ENCODE measurements at regions not wholly inside any gene's neighbourhood (a gene's known extent, or its start where the extent isn't known, plus 50 kb on each side); places are given as distances from the start of the nearest gene placed in this dataset.
A peak's percentile ranks its signal among the peaks of the same experiment; 100 is the strongest.

DNA sequence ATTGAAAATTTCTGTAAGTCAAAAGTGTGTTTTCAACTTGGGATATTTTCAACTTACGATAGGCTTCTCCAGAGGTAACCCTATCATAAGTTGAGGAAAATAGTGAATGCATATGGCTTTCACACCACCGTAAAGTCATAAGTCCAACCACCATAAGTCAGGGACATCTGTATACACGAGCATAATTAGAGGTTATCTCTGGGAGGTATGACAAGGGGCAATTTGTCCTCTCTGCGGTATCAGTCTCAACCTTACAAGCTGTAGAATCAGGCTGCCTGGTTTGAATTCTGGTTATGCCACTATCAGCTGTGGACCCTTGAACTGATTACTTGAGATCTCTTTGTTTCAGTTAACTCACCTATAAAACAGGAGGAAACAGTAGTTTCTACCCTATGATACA is 202.9 kb upstream of the JARID2 start:
- H3K4me3 ChIP-seq (ENCODE audit: control insufficient read depth, low read depth, low read length) = no peak overlapping the region
- DNase-seq (ENCODE audit: low read depth) = no peak
- TF ChIP-seq, protein P1, sequence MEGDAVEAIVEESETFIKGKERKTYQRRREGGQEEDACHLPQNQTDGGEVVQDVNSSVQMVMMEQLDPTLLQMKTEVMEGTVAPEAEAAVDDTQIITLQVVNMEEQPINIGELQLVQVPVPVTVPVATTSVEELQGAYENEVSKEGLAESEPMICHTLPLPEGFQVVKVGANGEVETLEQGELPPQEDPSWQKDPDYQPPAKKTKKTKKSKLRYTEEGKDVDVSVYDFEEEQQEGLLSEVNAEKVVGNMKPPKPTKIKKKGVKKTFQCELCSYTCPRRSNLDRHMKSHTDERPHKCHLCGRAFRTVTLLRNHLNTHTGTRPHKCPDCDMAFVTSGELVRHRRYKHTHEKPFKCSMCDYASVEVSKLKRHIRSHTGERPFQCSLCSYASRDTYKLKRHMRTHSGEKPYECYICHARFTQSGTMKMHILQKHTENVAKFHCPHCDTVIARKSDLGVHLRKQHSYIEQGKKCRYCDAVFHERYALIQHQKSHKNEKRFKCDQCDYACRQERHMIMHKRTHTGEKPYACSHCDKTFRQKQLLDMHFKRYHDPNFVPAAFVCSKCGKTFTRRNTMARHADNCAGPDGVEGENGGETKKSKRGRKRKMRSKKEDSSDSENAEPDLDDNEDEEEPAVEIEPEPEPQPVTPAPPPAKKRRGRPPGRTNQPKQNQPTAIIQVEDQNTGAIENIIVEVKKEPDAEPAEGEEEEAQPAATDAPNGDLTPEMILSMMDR (conservative IDR thresholded peaks at IDR 0.05; ENCODE audit: control insufficient read depth, insufficient read depth, low read depth, low read length) = no peak

DNA sequence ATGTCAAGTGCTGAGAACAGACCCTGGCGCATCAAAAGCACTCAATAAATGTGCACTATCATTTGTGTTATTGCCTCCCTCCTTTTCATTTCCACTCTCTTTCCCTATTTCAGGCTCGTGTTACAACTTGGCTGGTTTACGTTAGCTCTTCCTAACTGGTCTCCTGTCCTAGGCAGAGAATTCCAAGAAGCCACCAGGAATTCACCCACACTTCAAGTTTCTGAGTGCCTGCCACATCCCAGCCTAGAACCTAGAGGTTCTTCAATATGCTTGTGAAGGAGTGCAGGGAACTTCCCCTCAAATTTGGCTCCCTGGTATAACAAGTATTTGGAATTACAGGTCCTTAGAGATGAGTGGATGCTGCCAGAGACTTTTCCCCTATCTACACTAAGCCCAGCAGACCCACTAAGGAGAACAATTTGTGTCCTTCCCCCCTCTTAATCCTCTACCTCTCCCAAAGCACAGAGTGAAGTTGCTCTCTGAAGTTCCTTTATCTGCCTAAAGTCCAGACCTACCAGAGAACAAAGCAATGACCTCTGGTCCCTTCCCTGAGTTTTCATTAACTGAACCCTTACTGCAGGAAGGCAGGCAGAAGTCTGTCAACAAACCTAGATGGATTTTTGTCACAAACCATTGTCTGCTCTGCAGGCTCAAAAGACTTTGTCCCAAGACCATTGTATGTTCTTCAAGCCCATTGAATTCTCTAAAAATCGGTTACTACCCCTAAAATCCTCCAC is 201.6 kb upstream of the JARID2 start:
- TF ChIP-seq, protein P1 (conservative IDR thresholded peaks at IDR 0.05; ENCODE audit: control insufficient read depth, insufficient read depth, low read depth, low read length) = no peak
- no peak overlapping the region for H3K4me3 ChIP-seq (ENCODE audit: control insufficient read depth, low read depth, low read length)
- DNase-seq (ENCODE audit: low read depth) = no peak

DNA sequence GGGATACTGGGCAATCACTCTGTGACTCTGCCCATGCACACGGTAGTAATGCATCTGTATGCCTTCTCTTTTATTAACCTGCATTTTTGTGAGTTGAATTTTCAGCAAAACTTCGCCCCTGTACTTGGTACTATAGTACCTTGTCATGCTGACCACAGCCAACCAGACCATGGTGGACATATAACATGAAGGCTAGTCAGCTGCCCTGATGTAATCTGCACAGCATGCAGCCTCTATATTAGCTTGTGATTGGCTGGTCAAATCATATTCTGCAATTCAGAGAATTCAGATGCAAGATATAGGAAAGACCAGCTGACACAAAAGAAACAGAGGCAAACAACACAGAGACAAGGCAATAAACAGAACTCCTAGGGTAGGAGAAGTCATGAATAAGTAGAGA is 200.9 kb upstream of the JARID2 start:
- TF ChIP-seq, protein P1 (conservative IDR thresholded peaks at IDR 0.05; ENCODE audit: control insufficient read depth, insufficient read depth, low read depth, low read length) = no peak
- DNase-seq (ENCODE audit: low read depth) = no peak
- no peak overlapping the region for H3K4me3 ChIP-seq (ENCODE audit: control insufficient read depth, low read depth, low read length)

DNA sequence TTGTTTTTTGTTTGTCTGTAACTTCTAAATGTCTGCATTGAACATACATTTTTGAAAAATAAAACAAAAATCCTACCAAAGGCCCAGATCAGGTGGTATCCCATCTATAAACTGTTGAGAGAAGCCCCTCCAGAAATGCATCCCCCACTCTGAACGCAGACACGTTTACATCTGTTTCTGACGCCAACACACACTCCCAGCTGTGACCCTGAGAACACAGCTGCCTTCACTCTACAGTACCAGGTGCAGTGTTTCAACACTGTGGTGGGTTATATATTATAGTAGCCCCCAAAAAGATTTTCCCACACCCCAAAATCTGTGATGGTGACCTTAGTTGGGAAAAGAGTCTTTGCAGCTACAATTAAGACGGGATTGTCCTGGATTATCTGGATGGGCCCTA is 199.1 kb upstream of the JARID2 start:
- TF ChIP-seq, protein P1 (conservative IDR thresholded peaks at IDR 0.05; ENCODE audit: control insufficient read depth, insufficient read depth, low read depth, low read length) = no peak
- no peak for DNase-seq (ENCODE audit: low read depth)
- H3K4me3 ChIP-seq (ENCODE audit: control insufficient read depth, low read depth, low read length) = no peak overlapping the region

DNA sequence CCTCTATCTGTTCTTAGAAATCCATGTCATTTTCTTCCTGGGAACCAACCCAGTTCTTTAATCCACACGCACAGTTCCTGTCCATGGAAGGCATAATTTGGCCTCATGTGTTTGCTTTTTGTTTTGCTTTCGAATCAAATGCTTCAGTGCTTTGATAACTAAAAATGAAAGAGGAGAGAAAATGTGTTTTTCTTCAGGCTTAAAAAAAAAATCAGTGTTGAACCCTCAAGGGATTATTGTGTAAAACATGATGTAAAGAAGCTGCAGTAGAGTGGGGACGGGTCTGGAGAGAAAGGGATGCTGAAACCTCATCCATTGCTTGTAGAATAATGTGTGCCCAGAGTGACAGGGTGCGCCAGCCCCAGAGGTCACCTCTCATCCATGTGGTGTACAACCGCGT is 197.5 kb upstream of the JARID2 start:
- TF ChIP-seq, protein P1 (conservative IDR thresholded peaks at IDR 0.05; ENCODE audit: control insufficient read depth, insufficient read depth, low read depth, low read length) = no peak
- H3K4me3 ChIP-seq (ENCODE audit: control insufficient read depth, low read depth, low read length) = no peak overlapping the region
- peak; percentile 12 for DNase-seq (ENCODE audit: low read depth)

DNA sequence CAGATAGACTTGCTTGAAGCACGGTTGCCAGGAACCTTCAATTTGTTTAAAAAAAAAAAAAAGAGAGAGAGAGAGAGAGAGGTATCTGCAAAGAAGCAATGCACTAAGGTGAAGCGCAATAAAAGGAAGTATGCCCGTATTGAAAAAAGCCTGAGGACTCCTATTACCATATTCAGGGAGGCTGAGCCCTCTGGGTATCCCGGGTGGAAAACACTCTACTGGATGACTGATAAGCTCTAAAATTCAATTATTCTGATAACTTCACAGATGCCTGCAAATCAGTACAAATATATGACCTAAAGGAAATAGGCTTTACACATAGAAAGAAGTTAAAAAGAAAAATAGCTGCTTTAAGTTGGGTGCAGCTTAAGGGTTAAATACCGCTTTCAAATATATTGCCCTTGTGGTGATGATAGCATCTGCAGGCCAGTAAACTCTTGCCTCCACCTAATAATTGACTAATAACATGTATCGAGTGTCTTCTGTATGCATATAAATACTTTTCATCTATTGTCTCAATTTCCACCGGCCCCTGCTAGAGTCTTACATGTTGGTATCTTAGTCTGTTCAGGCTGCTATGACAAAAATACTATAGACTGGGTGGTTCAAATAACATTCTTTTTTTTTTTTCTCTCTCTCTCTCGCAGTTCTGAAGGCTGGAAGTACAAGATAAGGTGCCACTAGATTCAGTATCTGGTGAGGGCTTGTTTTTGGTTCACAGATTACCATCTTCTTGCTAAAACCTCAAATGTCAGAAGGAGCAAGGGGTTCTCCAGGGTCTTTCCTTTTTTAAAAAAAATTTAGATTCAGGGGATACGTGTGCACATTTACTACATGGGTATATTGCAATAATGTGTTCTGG is 187.4 kb upstream of the JARID2 start:
- no peak for DNase-seq (ENCODE audit: low read depth)
- TF ChIP-seq, protein P1 (conservative IDR thresholded peaks at IDR 0.05; ENCODE audit: control insufficient read depth, insufficient read depth, low read depth, low read length) = no peak

More for the DNA sequence above, 187.4 kb upstream of the JARID2 start:
- H3K4me3 ChIP-seq (ENCODE audit: control insufficient read depth, low read depth, low read length) = no peak overlapping the region

All from fibroblast of mammary gland (primary cell).